ENCODE measurements at regions not wholly inside any gene's neighbourhood (a gene's known extent, or its start where the extent isn't known, plus 50 kb on each side); places are given as distances from the start of the nearest gene placed in this dataset.

GRCh38 chr10:125415964-125416363 lies 255.6 kb upstream of the CTBP2 start:
- no peaks in the 10 kb centered on the region for H3K79me2 ChIP-seq (ENCODE audit: insufficient read depth, low read depth, low read length)
- no peak overlapping the region for H3K4me2 ChIP-seq (ENCODE audit: low read length)
- no peak for TF ChIP-seq EZH2phosphoT487 (IDR thresholded peaks at IDR 0.05; ENCODE audit: borderline replicate concordance, low read depth, low read length)
- TF ChIP-seq, protein P1, sequence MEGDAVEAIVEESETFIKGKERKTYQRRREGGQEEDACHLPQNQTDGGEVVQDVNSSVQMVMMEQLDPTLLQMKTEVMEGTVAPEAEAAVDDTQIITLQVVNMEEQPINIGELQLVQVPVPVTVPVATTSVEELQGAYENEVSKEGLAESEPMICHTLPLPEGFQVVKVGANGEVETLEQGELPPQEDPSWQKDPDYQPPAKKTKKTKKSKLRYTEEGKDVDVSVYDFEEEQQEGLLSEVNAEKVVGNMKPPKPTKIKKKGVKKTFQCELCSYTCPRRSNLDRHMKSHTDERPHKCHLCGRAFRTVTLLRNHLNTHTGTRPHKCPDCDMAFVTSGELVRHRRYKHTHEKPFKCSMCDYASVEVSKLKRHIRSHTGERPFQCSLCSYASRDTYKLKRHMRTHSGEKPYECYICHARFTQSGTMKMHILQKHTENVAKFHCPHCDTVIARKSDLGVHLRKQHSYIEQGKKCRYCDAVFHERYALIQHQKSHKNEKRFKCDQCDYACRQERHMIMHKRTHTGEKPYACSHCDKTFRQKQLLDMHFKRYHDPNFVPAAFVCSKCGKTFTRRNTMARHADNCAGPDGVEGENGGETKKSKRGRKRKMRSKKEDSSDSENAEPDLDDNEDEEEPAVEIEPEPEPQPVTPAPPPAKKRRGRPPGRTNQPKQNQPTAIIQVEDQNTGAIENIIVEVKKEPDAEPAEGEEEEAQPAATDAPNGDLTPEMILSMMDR (conservative IDR thresholded peaks at IDR 0.05; ENCODE audit: low read length) = no peak
- H4K20me1 ChIP-seq (ENCODE audit: insufficient read depth, low read length) = no peaks in the 10 kb centered on the region
- no TSS peak for BruUV-seq (replicated peaks)
- CTCF ChIA-PET (ENCODE audit: unreplicated experiment) = no interaction called here
- H3K9me3 ChIP-seq (ENCODE audit: low read length) = no peaks in the 10 kb centered on the region
- H3K36me3 ChIP-seq (ENCODE audit: insufficient read depth, low read length) = no peaks in the 10 kb centered on the region
- H3K27ac ChIP-seq (ENCODE audit: low read depth, low read length, poor library complexity, severe bottlenecking) = no peak overlapping the region
- H3K4me3 ChIP-seq (ENCODE audit: low read depth, low read length, poor library complexity, severe bottlenecking) = no peak overlapping the region
- no peak for DNase-seq (ENCODE audit: low spot score)
- no peaks in the 10 kb centered on the region for H3K9me2 ChIP-seq (ENCODE audit: insufficient read depth, low read length)
- POLR2A ChIA-PET = interaction anchor here (0.6 kb wide), 1 partner anchor 986 kb away, joined by 4 read pairs; no protein-coding TSS in a partner anchor
- H2AFZ ChIP-seq (ENCODE audit: low read length) = no peak overlapping the region
- H3K4me1 ChIP-seq (ENCODE audit: insufficient read depth, low read length, poor library complexity, severe bottlenecking) = no peaks in the 10 kb centered on the region
- intact Hi-C loops (cut with micrococcal nuclease; ENCODE audit: unreplicated experiment) = no loop called here

DNA sequence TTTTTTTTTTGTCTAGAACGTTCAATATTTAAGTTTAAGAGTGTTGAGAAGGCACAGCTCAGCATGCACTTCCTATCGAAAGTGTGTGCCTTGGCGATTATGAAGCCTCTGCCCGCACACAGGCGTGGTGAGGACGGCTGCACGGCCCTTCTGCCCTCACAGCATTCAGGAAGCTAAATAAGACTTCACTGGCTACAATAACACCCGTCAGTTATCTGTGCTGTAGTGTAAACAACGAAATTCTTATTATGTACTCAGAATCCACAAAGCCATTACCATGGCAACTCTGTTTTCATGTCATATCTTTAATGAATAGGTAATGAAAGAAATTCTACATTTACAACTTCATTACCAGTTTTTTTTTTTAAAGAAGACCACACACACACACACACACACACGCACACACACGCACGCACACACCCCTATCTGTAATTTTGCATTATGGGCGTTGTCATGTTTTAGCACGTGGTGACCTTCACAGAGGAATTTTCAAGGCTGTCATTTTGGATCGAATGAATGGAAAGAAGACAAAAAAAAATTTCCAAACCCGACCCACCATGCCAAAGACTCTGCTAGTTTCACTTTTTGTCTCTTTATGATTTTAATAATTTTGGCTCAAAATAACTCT lies 254.8 kb upstream of the CTBP2 start:
- H3K4me3 ChIP-seq (ENCODE audit: low read depth, low read length, poor library complexity, severe bottlenecking) = no peak overlapping the region
- H2AFZ ChIP-seq (ENCODE audit: low read length) = no peak overlapping the region
- H3K27ac ChIP-seq (ENCODE audit: low read depth, low read length, poor library complexity, severe bottlenecking) = no peak overlapping the region
- TF ChIP-seq EZH2phosphoT487 (IDR thresholded peaks at IDR 0.05; ENCODE audit: borderline replicate concordance, low read depth, low read length) = no peak
- TF ChIP-seq, protein P1 (conservative IDR thresholded peaks at IDR 0.05; ENCODE audit: low read length) = no peak
- no peaks in the 10 kb centered on the region for H4K20me1 ChIP-seq (ENCODE audit: insufficient read depth, low read length)
- H3K9me3 ChIP-seq (ENCODE audit: low read length) = no peaks in the 10 kb centered on the region
- no peaks in the 10 kb centered on the region for H3K4me1 ChIP-seq (ENCODE audit: insufficient read depth, low read length, poor library complexity, severe bottlenecking)
- H3K79me2 ChIP-seq (ENCODE audit: insufficient read depth, low read depth, low read length) = no peaks in the 10 kb centered on the region
- POLR2A ChIA-PET = interaction anchor here (0.7 kb wide), 1 partner anchor 795 kb away, joined by 3 read pairs; no protein-coding TSS in a partner anchor
- DNase-seq (ENCODE audit: low spot score) = no peak
- H3K36me3 ChIP-seq (ENCODE audit: insufficient read depth, low read length) = no peaks in the 10 kb centered on the region
- intact Hi-C loops (cut with micrococcal nuclease; ENCODE audit: unreplicated experiment) = no loop called here
- CTCF ChIA-PET (ENCODE audit: unreplicated experiment) = no interaction called here
- H3K9me2 ChIP-seq (ENCODE audit: insufficient read depth, low read length) = no peaks in the 10 kb centered on the region
- no peak overlapping the region for H3K4me2 ChIP-seq (ENCODE audit: low read length)
- BruUV-seq (replicated peaks) = no TSS peak

GRCh38 chr10:125411724-125412123 lies 251.4 kb upstream of the CTBP2 start:
- no peaks in the 10 kb centered on the region for H3K36me3 ChIP-seq (ENCODE audit: insufficient read depth, low read length)
- no peak overlapping the region for H3K4me2 ChIP-seq (ENCODE audit: low read length)
- H4K20me1 ChIP-seq (ENCODE audit: insufficient read depth, low read length) = no peaks in the 10 kb centered on the region
- H3K27ac ChIP-seq (ENCODE audit: low read depth, low read length, poor library complexity, severe bottlenecking) = no peak overlapping the region
- no peaks in the 10 kb centered on the region for H3K9me3 ChIP-seq (ENCODE audit: low read length)
- no peaks in the 10 kb centered on the region for H3K4me1 ChIP-seq (ENCODE audit: insufficient read depth, low read length, poor library complexity, severe bottlenecking)
- no peaks in the 10 kb centered on the region for H3K9me2 ChIP-seq (ENCODE audit: insufficient read depth, low read length)
- no peak overlapping the region for H3K4me3 ChIP-seq (ENCODE audit: low read depth, low read length, poor library complexity, severe bottlenecking)
- intact Hi-C loops (cut with micrococcal nuclease; ENCODE audit: unreplicated experiment) = no loop called here
- H3K79me2 ChIP-seq (ENCODE audit: insufficient read depth, low read depth, low read length) = no peaks in the 10 kb centered on the region
- DNase-seq (ENCODE audit: low spot score) = no peak
- ChIA-PET CTCF (ENCODE audit: unreplicated experiment) (interaction anchor here (0.6 kb wide), 1 partner anchor 1745 kb away, joined by 3 read pairs; no protein-coding TSS in a partner anchor), POLR2A (interaction anchor here (0.6 to 1.2 kb wide), 2 partner anchors 9 to 471 kb away, joined by 3 read pairs; no protein-coding TSS in a partner anchor)
- TF ChIP-seq, protein P1 (conservative IDR thresholded peaks at IDR 0.05; ENCODE audit: low read length) = no peak
- no peak for TF ChIP-seq EZH2phosphoT487 (IDR thresholded peaks at IDR 0.05; ENCODE audit: borderline replicate concordance, low read depth, low read length)
- H2AFZ ChIP-seq (ENCODE audit: low read length) = no peak overlapping the region
- BruUV-seq (replicated peaks) = no TSS peak

Measured in OCI-LY7 (cell line).